HEK293 (cell line): ENCODE measurements at regions not wholly inside any gene's neighbourhood (a gene's known extent, or its start where the extent isn't known, plus 50 kb on each side); places are given as distances from the start of the nearest gene placed in this dataset.

ENCODE experiments used
- CTCF ChIP-seq: fragments of 450-650 bp; formaldehyde crosslinking; IDR thresholded peaks from 2 replicates; pipeline ENCODE4 v1.5.1; 2016; ENCODE audit warnings: missing biosample characterization, missing genetic modification characterization
- ZNF157 ChIP-seq: fragments of 450-650 bp; formaldehyde crosslinking; IDR thresholded peaks from 2 replicates; pipeline ENCODE4 v1.5.1; 2016; ENCODE audit warnings: missing biosample characterization, missing genetic modification characterization

GRCh38 chr14:45621731-45622130, 368.7 kb upstream of the MIS18BP1 start:
- TF ChIP-seq ZNF157 (tag by site-specific recombination) (no peak), CTCF (no peak)
